Keratinocyte (primary cell): ENCODE measurements at regions not wholly inside any gene's neighbourhood (a gene's known extent, or its start where the extent isn't known, plus 50 kb on each side); places are given as distances from the start of the nearest gene placed in this dataset.

Source experiments
- DNase-seq: peaks from one replicate; pipeline ENCODE4 v3.0.0-alpha.2; 2011; ENCODE audit warnings: low read depth, missing footprints, low spot score
- FAIRE-seq: peaks from 2 replicates; lab custom pipeline; 2011; peaks lifted over from hg19 to GRCh38; lab: Jason Lieb, UNC
- H2AFZ ChIP-seq: 2 replicates; pipeline ENCODE4 v1.6.0; 2012; ENCODE audit warnings: low read length, control low read depth, inconsistent platforms; ENCODE audit not compliant: control insufficient read depth
- H3K27ac ChIP-seq: 2 replicates; pipeline ENCODE4 v1.5.1; 2011; ENCODE audit warnings: low read length; ENCODE audit not compliant: control insufficient read depth, insufficient read depth
- H3K27me3 ChIP-seq: 3 replicates; pipeline ENCODE4 v1.6.0; 2011; ENCODE audit warnings: low read length; ENCODE audit not compliant: control insufficient read depth, insufficient read depth; ENCODE audit errors: extremely low read depth
- H3K36me3 ChIP-seq, 2 experiments: 2 replicates in 1 of 2; 3 replicates in 1 of 2; pipeline ENCODE4 v1.5.1; 2011; ENCODE audit warnings: low read length in 2 of 2, mild to moderate bottlenecking in 1 of 2; ENCODE audit not compliant: control insufficient read depth in 2 of 2, insufficient read depth in 2 of 2; ENCODE audit errors: extremely low read depth in 1 of 2
- H3K4me1 ChIP-seq: 3 replicates; pipeline ENCODE4 v1.5.1; 2011; ENCODE audit warnings: low read length; ENCODE audit not compliant: control insufficient read depth, insufficient read depth; ENCODE audit errors: extremely low read depth
- H3K4me2 ChIP-seq: 3 replicates; pipeline ENCODE4 v1.6.0; 2011; ENCODE audit warnings: low read depth, low read length; ENCODE audit not compliant: control insufficient read depth, insufficient read depth; ENCODE audit errors: extremely low read depth
- H3K4me3 ChIP-seq, 3 experiments: fragments of 200-600 bp in 1 of 3; sonication (generic) in 1 of 3; 2 replicates in 2 of 3; 3 replicates in 1 of 3; pipeline ENCODE4 v1.5.1; 2011 to 2016; ENCODE audit warnings: low read length in 3 of 3, mild to moderate bottlenecking in 3 of 3, control low read depth in 2 of 3, inconsistent platforms in 1 of 3, low read depth in 1 of 3, mixed read lengths in 1 of 3, mixed run types in 1 of 3, moderate library complexity in 1 of 3; ENCODE audit not compliant: control insufficient read depth in 2 of 3, insufficient read depth in 2 of 3; ENCODE audit errors: extremely low read depth in 1 of 3
- H3K79me2 ChIP-seq: 2 replicates; pipeline ENCODE4 v1.6.0; 2012; ENCODE audit warnings: low read length; ENCODE audit not compliant: control insufficient read depth, insufficient read depth
- H3K9ac ChIP-seq: 3 replicates; pipeline ENCODE4 v1.6.0; 2011; ENCODE audit warnings: low read length; ENCODE audit not compliant: control insufficient read depth, insufficient read depth; ENCODE audit errors: extremely low read depth
- H3K9me1 ChIP-seq: 3 replicates; pipeline ENCODE4 v1.6.0; 2011; ENCODE audit warnings: low read length; ENCODE audit not compliant: control insufficient read depth, insufficient read depth; ENCODE audit errors: extremely low read depth
- H3K9me3 ChIP-seq: 2 replicates; pipeline ENCODE4 v1.5.1; 2012; ENCODE audit warnings: low read depth, low read length; ENCODE audit not compliant: control insufficient read depth
- H4K20me1 ChIP-seq: 3 replicates; pipeline ENCODE4 v1.6.0; 2011; ENCODE audit warnings: low read length; ENCODE audit not compliant: control insufficient read depth, insufficient read depth; ENCODE audit errors: extremely low read depth
- CTCF ChIP-seq, 3 experiments: IDR thresholded peaks in 1 of 3; conservative IDR thresholded peaks in 1 of 3; optimal IDR thresholded peaks in 1 of 3; 2 replicates in 2 of 3; 3 replicates in 1 of 3; pipeline versions ENCODE3 to v1.5.1; 2011; ENCODE audit warnings: low read length in 3 of 3, mild to moderate bottlenecking in 3 of 3, moderate library complexity in 2 of 3, control low read depth in 1 of 3, inconsistent platforms in 1 of 3; ENCODE audit not compliant: insufficient read depth in 2 of 3; ENCODE audit errors: extremely low read depth in 1 of 3
- EZH2 ChIP-seq: IDR thresholded peaks from one replicate; pipeline ENCODE4 v1.6.1; 2012; ENCODE audit warnings: inconsistent platforms, mild to moderate bottlenecking, low read length, moderate library complexity
- dilution Hi-C: fragments of 300-500 bp; cut with MboI; formaldehyde crosslinking; loops from one replicate; pipeline ENCODE4 v1.7.0; 2020; ENCODE audit warnings: low sequenced_read_pairs; ENCODE audit not compliant: extremely low pct_ligation_motif_present

- Histone ChIP-seq H3K9me1 (no peaks in the 10 kb centered on the region), H3K9me3 (no peaks in the 10 kb centered on the region), H4K20me1 (no peaks in the 10 kb centered on the region), H2AFZ (no peak overlapping the region), H3K4me1 (no peaks in the 10 kb centered on the region), H3K27ac (no peak overlapping the region), H3K4me3 (no peak overlapping the region), H3K36me3 (no peaks in the 10 kb centered on the region), H3K79me2 (no peaks in the 10 kb centered on the region), H3K4me2 (no peak overlapping the region), H3K27me3 (no peaks in the 10 kb centered on the region), H3K9ac (no peak overlapping the region)
- dilution Hi-C loops = no loop called here
- FAIRE-seq = no peak
- TF ChIP-seq CTCF (optimal IDR thresholded peaks at IDR 0.05 in 1 of 3, IDR thresholded peaks at IDR 0.05 in 1 of 3, conservative IDR thresholded peaks at IDR 0.05 in 1 of 3; ENCODE audit: extremely low read depth in 1 of 3, insufficient read depth in 2 of 3, low read length in 3 of 3) = no peak
- no peak for TF ChIP-seq EZH2
- DNase-seq = no peak
Measured at GRCh38 chr2:188684795-188685194, 289.4 kb upstream of the COL3A1 start.

- H3K36me3 ChIP-seq = no peaks in the 10 kb centered on the region
- no peak overlapping the region for H2AFZ ChIP-seq
- no peaks in the 10 kb centered on the region for H3K9me3 ChIP-seq
- H3K27ac ChIP-seq = no peak overlapping the region
- no peaks in the 10 kb centered on the region for H4K20me1 ChIP-seq
- DNase-seq = peak; percentile 1
- no peaks in the 10 kb centered on the region for H3K79me2 ChIP-seq
- FAIRE-seq = peak; percentile 23
- no peaks in the 10 kb centered on the region for H3K27me3 ChIP-seq
- no peak overlapping the region for H3K4me3 ChIP-seq
- no peaks in the 10 kb centered on the region for H3K9me1 ChIP-seq
- dilution Hi-C loops = no loop called here
- H3K4me1 ChIP-seq = peaks cover 4% of the 10 kb centered on the region
- no peak overlapping the region for H3K9ac ChIP-seq
- no peak overlapping the region for H3K4me2 ChIP-seq
- TF ChIP-seq EZH2 = no peak
- TF ChIP-seq CTCF (optimal IDR thresholded peaks at IDR 0.05 in 1 of 3, IDR thresholded peaks at IDR 0.05 in 1 of 3, conservative IDR thresholded peaks at IDR 0.05 in 1 of 3; ENCODE audit: extremely low read depth in 1 of 3, insufficient read depth in 2 of 3, low read length in 3 of 3) = no peak
Measured at GRCh38 chr2:188693111-188693510, 281.1 kb upstream of the COL3A1 start.
